Right lobe of liver (tissue), 6 donors: ENCODE measurements at regions not wholly inside any gene's neighbourhood (a gene's known extent, or its start where the extent isn't known, plus 50 kb on each side); places are given as distances from the start of the nearest gene placed in this dataset.
"Not testable (repeated sequence)": the region's sequence is repeated elsewhere in the genome, so short reads cannot be mapped to it uniquely, and the experiment has no call there.

Experiments used
- ATAC-seq, 4 donors: fragments of 200-7000 bp; cut with Tn5 transposase; one replicate each; pipeline ENCODE4 v1.9.1; 2020; ENCODE audit warnings: mild to moderate bottlenecking in 4 of 4, moderate library complexity in 4 of 4
- DNase-seq, 3 donors: peaks; one replicate each; pipeline ENCODE4 v3.0.0-alpha.2; 2020
- H3K27ac ChIP-seq, 3 donors: fragments of 200-600 bp; one replicate each; pipeline ENCODE4 v1.8.0; 2022
- H3K27me3 ChIP-seq, 2 donors: fragments of 200-600 bp; one replicate each; pipeline ENCODE4 v1.8.0; 2022
- H3K36me3 ChIP-seq, 4 donors: fragments of 200-600 bp; sonication (generic) in 1 of 4; one replicate each; pipeline versions ENCODE4 v1.5.1 to v1.8.0; 2017 to 2022; ENCODE audit warnings: control low read depth in 1 of 4
- H3K4me1 ChIP-seq, 4 donors: fragments of 200-600 bp; sonication (generic) in 1 of 4; one replicate each; pipeline versions ENCODE4 v1.5.1 to v1.8.0; 2017 to 2022; ENCODE audit warnings: control low read depth in 1 of 4
- H3K4me3 ChIP-seq, 3 donors: fragments of 200-600 bp; one replicate each; pipeline ENCODE4 v1.8.0; 2022
- H3K9me3 ChIP-seq, 4 donors: fragments of 200-600 bp; sonication (generic) in 1 of 4; one replicate each; pipeline versions ENCODE4 v1.5.1 to v1.8.0; 2017 to 2022; ENCODE audit warnings: control low read depth in 1 of 4
- CTCF ChIP-seq, 4 donors: fragments of 200-600 bp in 3 of 4; fragments of 450-650 bp in 1 of 4; IDR thresholded peaks; one replicate each; pipeline versions ENCODE4 v1.5.1 to v1.8.0; 2016 to 2022; ENCODE audit warnings: antibody characterized with exemption in 4 of 4, mild to moderate bottlenecking in 2 of 4
- POLR2A ChIP-seq: fragments of 450-650 bp; IDR thresholded peaks from one replicate; pipeline ENCODE4 v1.6.1; 2017; ENCODE audit warnings: antibody characterized with exemption, mild to moderate bottlenecking
- WGBS: methylation state at CpG from one replicate; pipeline ENCODE4 v1.1.6; 2018; ENCODE audit warnings: low coverage, low lambda C conversion rate; ENCODE audit not compliant: insufficient coverage; ENCODE audit errors: missing lambda C conversion rate; 5-methylcytosine and 5-hydroxymethylcytosine counted together
- intact Hi-C, 2 donors: fragments of 100-400 bp; cut with DNase I; formaldehyde crosslinking; loops; one replicate each; pipeline versions ENCODE4 v1.11.2 to v1.14.1; 2022
- donor health status: DM: no; HTN: yes; CAD: no.
- donor health status: DM: no; HTN: no; CAD: no.
- donor health status: DM: no; HTN: no; CAD: no.
- donor health status: DM: no; HTN: yes; CAD: no.
- donor health status: DM: no; HTN: yes; CAD: no.

DNA sequence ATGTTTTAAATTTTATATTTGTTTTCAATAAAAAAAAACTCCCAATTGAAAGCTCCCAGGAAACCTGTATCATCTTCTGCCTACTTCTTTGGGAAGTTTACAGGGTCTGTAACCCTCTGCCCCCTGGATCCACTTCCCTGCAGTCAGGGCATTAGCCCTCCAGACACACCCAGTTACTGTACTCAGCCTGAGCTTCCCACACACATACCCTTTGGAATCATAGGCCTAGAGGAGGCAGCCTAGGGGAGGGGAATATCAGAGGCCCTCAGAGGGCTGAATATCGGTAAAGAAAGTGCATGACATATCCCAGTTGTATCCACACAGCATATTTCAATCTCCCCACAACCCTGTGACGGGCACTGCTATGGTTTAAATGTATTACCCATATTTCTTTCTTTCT, 56.2 kb upstream of the TFPI start:
- DNase-seq, H3K4me1 ChIP-seq, H3K4me3 ChIP-seq, H3K9me3 ChIP-seq, H3K36me3 ChIP-seq, H3K27me3 ChIP-seq, ATAC-seq, H3K27ac ChIP-seq, intact Hi-C loops: not testable (repeated sequence)
- 86% methylated on average over 1 of the region's 2 CpGs for WGBS

DNA sequence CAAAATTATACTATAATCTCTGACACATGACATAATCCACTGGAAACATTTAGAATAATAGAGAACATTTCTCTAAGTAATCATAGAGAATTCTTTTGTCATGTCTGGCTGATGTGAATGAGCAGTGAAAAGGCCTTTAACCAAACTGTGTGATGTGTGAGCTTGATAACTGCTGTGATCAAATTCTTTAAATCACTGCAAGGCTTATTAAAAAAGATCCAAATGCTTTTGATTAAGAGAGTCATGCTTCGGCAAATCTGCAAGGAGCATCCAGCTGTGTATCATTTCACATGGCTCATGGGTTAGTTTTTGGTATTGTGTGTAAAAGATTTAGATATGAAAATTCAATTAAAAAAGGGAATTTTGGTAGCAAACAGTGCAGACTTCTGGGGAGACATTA, 58.6 kb upstream of the TFPI start:
- ATAC-seq, result no peak
- no peaks in the 10 kb centered on the region for H3K27me3 ChIP-seq

DNA sequence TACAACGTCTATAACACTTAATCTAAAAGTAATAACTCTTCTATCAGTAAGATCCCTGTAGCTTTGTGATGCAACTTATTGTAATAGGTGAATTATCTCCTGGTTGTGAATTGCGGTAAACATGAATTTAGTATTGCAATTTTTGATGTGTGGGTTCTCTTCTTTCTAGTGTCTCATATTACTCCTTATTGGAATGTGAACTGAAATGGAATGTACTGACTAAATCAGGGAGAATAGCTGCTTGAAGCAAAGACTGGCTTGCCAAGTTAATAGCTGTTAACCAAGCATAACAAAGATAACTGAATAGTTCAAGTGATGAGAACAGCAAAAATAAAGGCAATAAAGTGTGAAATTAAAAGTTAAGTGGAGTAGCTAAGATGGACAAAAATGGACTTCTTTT, 60.5 kb upstream of the TFPI start:
- H3K9me3 ChIP-seq, result no peaks in the 10 kb centered on the region
- DNase-seq, result no peak
- no peak for TF ChIP-seq CTCF (IDR thresholded peaks at IDR 0.05)
- no peak for TF ChIP-seq POLR2A

More for the DNA sequence above, 58.6 kb upstream of the TFPI start:
- no peak overlapping the region for H3K4me3 ChIP-seq
- H3K9me3 ChIP-seq, result no peaks in the 10 kb centered on the region
- intact Hi-C loops, result no loop called here
- H3K27ac ChIP-seq, result no peak overlapping the region
- TF ChIP-seq POLR2A (no peak), CTCF (IDR thresholded peaks at IDR 0.05) (no peak)
- H3K4me1 ChIP-seq, result no peaks in the 10 kb centered on the region
- WGBS, result 69% methylated on average over 1 of the region's 1 CpG
- no peaks in the 10 kb centered on the region for H3K36me3 ChIP-seq
- no peak for DNase-seq

DNA sequence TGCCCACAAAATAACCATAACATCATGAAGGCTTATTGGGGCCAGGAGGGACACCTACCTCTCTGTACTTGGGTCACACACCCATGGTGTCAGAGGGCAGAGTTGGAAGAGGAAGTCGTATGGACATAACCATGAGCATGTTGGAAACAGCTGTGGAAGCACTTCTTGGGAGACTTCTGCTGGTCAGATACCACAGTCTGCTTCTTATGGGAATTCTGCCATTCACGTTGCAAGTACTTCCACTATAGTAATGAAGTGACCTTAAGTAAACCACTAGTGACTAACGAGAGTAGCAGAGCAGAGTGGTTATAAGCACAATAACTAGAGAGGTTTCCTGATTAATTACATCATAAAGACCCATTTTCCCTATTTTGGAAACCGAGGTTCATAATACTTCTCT, 61.1 kb upstream of the TFPI start:
- H3K4me1 ChIP-seq, result no peaks in the 10 kb centered on the region
- intact Hi-C loops, result no loop called here
- H3K36me3 ChIP-seq, result no peaks in the 10 kb centered on the region
- DNase-seq, result no peak
- no peaks in the 10 kb centered on the region for H3K9me3 ChIP-seq
- WGBS, result 57% methylated on average over 4 of the region's 4 CpGs
- no peaks in the 10 kb centered on the region for H3K27me3 ChIP-seq
- H3K4me3 ChIP-seq, result no peak overlapping the region
- no peak for TF ChIP-seq CTCF (IDR thresholded peaks at IDR 0.05)
- no peak for TF ChIP-seq POLR2A
- no peak overlapping the region for H3K27ac ChIP-seq
- no peak for ATAC-seq

More for the DNA sequence above, 60.5 kb upstream of the TFPI start:
- no peaks in the 10 kb centered on the region for H3K36me3 ChIP-seq
- no peak overlapping the region for H3K4me3 ChIP-seq
- no peak for ATAC-seq
- no peak overlapping the region for H3K27ac ChIP-seq
- 50% methylated on average over 2 of the region's 2 CpGs for WGBS
- intact Hi-C loops, result no loop called here
- H3K27me3 ChIP-seq, result no peaks in the 10 kb centered on the region
- no peaks in the 10 kb centered on the region for H3K4me1 ChIP-seq

- no peaks in the 10 kb centered on the region for H3K36me3 ChIP-seq
- H3K4me1 ChIP-seq, result no peaks in the 10 kb centered on the region
- no peaks in the 10 kb centered on the region for H3K9me3 ChIP-seq
- 78% methylated on average over 1 of the region's 1 CpG for WGBS
- no peak overlapping the region for H3K27ac ChIP-seq
- ATAC-seq, result no peak
- H3K27me3 ChIP-seq, result no peaks in the 10 kb centered on the region
- no peak for DNase-seq
- intact Hi-C loops, result no loop called here
- TF ChIP-seq CTCF (IDR thresholded peaks at IDR 0.05), result no peak
- TF ChIP-seq POLR2A, result no peak
- H3K4me3 ChIP-seq, result no peak overlapping the region
Observed at GRCh38 chr2:187615902-187616301, 61.7 kb upstream of the TFPI start.
